Rectal smooth muscle tissue (tissue), 1 donor: ENCODE measurements at regions not wholly inside any gene's neighbourhood (a gene's known extent, or its start where the extent isn't known, plus 50 kb on each side); places are given as distances from the start of the nearest gene placed in this dataset.
"Not testable (repeated sequence)": the region's sequence is repeated elsewhere in the genome, so short reads cannot be mapped to it uniquely, and the experiment has no call there.

Experiments
- H3K27ac ChIP-seq: one replicate; pipeline ENCODE4 v1.7.0; 2013; ENCODE audit warnings: low read depth, low read length, inconsistent platforms
- H3K27me3 ChIP-seq: one replicate; pipeline ENCODE4 v1.7.0; 2013; ENCODE audit warnings: low read length; ENCODE audit not compliant: control insufficient read depth, insufficient read depth
- H3K36me3 ChIP-seq: one replicate; pipeline ENCODE4 v1.7.0; 2013; ENCODE audit warnings: low read length; ENCODE audit not compliant: control insufficient read depth, insufficient read depth
- H3K4me1 ChIP-seq: one replicate; pipeline ENCODE4 v1.7.0; 2013; ENCODE audit warnings: low read length; ENCODE audit not compliant: control insufficient read depth, insufficient read depth
- H3K4me3 ChIP-seq: one replicate; pipeline ENCODE4 v1.7.0; 2013; ENCODE audit warnings: low read length
- H3K9ac ChIP-seq: one replicate; pipeline ENCODE4 v1.7.0; 2013; ENCODE audit warnings: low read length

- H3K4me1 ChIP-seq, result no peaks in the 10 kb centered on the region
- H3K9ac ChIP-seq, result no peak overlapping the region
- no peaks in the 10 kb centered on the region for H3K27me3 ChIP-seq
- no peak overlapping the region for H3K27ac ChIP-seq
- H3K36me3 ChIP-seq, result no peaks in the 10 kb centered on the region
- no peak overlapping the region for H3K4me3 ChIP-seq
These were observed 981.4 kb downstream of the FSCB start for GRCh38 chr14:43525658-43526057.

GRCh38 chr14:43522901-43523300 lies 984.2 kb downstream of the FSCB start:
- Histone ChIP-seq H3K27ac (no peak overlapping the region), H3K9ac (no peak overlapping the region), H3K27me3 (no peaks in the 10 kb centered on the region), H3K4me3 (no peak overlapping the region), H3K36me3 (no peaks in the 10 kb centered on the region), H3K4me1 (no peaks in the 10 kb centered on the region)

DNA sequence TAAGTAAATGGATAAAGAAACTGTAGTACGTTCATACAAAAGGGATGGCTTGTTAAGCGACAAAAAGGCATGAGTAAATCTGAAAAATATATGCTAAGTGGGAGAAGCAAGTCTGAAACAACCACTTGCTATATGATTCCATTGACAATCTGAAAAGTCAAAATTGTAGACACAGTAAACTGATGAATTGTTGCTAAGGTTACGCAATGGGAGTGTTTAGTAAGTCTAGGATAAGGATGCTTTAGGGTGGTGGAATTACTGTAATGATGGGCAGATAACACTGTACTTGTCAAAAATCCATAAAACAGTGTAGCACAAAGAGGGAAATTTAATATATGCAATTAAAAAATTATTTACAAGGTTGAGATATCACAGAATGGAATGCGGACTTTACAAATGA lies 984.9 kb downstream of the FSCB start:
- H3K36me3 ChIP-seq, result no peaks in the 10 kb centered on the region
- H3K27me3 ChIP-seq, result no peaks in the 10 kb centered on the region
- H3K9ac ChIP-seq, result no peak overlapping the region
- H3K4me3 ChIP-seq, result no peak overlapping the region
- no peaks in the 10 kb centered on the region for H3K4me1 ChIP-seq
- no peak overlapping the region for H3K27ac ChIP-seq

DNA sequence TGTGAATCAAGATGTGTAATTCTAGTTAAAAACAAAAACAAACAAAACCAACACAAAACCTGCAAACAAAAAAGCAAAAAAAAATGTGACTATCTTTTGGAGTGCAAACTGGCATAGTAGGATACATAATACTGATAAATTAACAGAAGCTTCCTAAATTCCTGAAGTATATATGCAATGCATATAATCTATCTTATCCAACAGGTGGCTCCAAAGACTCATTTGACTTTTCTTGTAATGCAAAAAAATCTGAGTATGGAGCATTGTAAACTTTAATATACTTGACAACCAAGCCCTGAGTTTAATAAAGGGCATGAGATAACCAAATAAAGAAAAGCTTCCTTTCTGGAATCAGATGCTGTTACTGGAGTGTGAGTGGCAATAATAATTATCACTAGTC lies 1003.6 kb downstream of the FSCB start:
- Histone ChIP-seq H3K27ac (no peak overlapping the region), H3K4me3 (no peak overlapping the region), H3K27me3 (no peaks in the 10 kb centered on the region), H3K9ac (no peak overlapping the region), H3K36me3 (no peaks in the 10 kb centered on the region), H3K4me1 (no peaks in the 10 kb centered on the region)

DNA sequence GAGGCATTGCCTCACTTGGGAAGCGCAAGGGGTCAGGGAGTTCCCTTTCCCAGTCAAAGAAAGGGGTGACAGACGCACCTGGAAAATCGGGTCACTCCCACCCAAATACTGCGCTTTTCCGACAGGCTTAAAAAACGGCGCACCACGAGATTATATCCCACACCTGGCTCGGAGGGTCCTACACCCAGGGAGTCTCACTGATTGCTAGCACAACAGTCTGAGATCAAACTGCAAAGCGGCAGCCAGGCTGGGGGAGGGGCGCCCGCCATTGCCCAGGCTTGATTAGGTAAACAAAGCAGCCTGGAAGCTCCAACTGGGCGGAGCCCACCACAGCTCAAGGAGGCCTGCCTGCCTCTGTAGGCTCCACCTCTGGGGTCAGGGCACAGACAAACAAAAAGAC lies 1014.7 kb downstream of the FSCB start:
- H3K27me3 ChIP-seq, H3K9ac ChIP-seq, H3K36me3 ChIP-seq, H3K27ac ChIP-seq, H3K4me3 ChIP-seq, H3K4me1 ChIP-seq: not testable (repeated sequence)

DNA sequence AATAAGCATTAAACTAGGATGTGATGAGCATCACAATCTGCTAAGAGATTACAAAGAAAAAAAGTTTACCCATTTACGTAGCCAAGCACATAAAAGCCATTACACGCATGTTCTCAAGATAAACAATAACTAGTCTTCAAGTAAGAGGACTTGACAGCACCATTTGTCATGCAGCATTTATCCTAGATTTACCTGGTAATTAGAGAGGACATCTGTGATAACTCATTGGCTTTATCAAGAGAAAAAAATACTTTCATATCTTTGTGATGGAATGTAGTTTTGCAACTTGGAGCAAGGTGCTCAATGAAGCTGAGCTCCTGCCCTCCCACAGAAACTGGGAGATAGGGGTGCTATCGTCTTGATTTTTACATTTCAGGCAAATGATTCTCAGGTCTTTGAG lies 1023.7 kb downstream of the FSCB start:
- Histone ChIP-seq H3K4me3 (no peak overlapping the region), H3K27ac (no peak overlapping the region), H3K36me3 (no peaks in the 10 kb centered on the region), H3K4me1 (no peaks in the 10 kb centered on the region), H3K27me3 (no peaks in the 10 kb centered on the region), H3K9ac (no peak overlapping the region)

GRCh38 chr14:43481864-43482263 lies 1025.2 kb downstream of the FSCB start:
- Histone ChIP-seq H3K36me3 (no peaks in the 10 kb centered on the region), H3K9ac (no peak overlapping the region), H3K27ac (no peak overlapping the region), H3K4me1 (no peaks in the 10 kb centered on the region), H3K4me3 (no peak overlapping the region), H3K27me3 (no peaks in the 10 kb centered on the region)

DNA sequence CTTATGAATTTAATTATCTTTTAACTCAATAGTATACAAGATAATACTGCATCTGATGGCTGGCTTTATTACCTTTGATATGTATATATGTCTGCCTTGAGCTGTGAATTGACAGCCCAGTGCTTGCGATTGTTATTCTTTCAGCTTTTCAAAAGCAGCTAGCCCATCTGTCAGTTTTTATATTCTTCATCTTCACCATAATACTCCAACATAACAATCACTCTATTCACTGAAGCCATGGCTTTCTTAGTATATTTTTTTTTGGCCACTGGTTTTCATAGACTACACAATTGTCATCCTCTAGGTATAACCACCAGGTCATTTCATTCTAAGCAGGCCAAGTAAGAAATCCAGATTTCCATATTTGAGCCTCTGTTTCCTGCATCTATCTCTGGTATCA lies 1026.1 kb downstream of the FSCB start:
- Histone ChIP-seq H3K9ac (no peak overlapping the region), H3K27me3 (no peaks in the 10 kb centered on the region), H3K36me3 (no peaks in the 10 kb centered on the region), H3K27ac (no peak overlapping the region), H3K4me1 (no peaks in the 10 kb centered on the region), H3K4me3 (no peak overlapping the region)

GRCh38 chr14:43479596-43480195 lies 1027.4 kb downstream of the FSCB start:
- H3K27me3 ChIP-seq, result no peaks in the 10 kb centered on the region
- H3K4me1 ChIP-seq, result no peaks in the 10 kb centered on the region

GRCh38 chr14:43476822-43477221 lies 1030.3 kb downstream of the FSCB start:
- no peak overlapping the region for H3K27ac ChIP-seq
- H3K4me1 ChIP-seq, result no peaks in the 10 kb centered on the region
- no peak overlapping the region for H3K4me3 ChIP-seq
- no peaks in the 10 kb centered on the region for H3K27me3 ChIP-seq
- no peak overlapping the region for H3K9ac ChIP-seq
- no peaks in the 10 kb centered on the region for H3K36me3 ChIP-seq

More at GRCh38 chr14:43479596-43480195, 1027.4 kb downstream of the FSCB start:
- no peaks in the 10 kb centered on the region for H3K36me3 ChIP-seq
- H3K27ac ChIP-seq, result no peak overlapping the region
- no peak overlapping the region for H3K9ac ChIP-seq
- no peak overlapping the region for H3K4me3 ChIP-seq

DNA sequence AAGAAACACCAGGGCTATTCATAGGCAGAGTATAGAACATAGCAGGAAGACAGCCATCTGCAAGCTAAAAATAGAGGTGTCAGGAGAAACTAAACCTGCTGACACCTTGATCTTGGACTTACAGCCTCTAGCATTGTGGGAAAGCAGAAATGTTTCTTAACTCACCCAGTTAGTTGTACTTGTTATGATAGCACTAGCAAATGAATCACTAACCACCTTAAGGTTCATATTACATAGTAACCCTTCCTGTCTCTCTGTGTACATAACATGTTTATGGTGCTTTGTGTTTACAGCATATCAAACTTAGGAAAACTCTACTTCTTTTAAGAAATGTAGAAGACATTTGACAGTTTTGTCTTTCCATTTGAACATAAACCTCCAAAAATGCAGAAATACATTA lies 1031.3 kb downstream of the FSCB start:
- Histone ChIP-seq H3K9ac (no peak overlapping the region), H3K4me3 (no peak overlapping the region), H3K27ac (no peak overlapping the region), H3K36me3 (no peaks in the 10 kb centered on the region), H3K4me1 (no peaks in the 10 kb centered on the region), H3K27me3 (no peaks in the 10 kb centered on the region)

DNA sequence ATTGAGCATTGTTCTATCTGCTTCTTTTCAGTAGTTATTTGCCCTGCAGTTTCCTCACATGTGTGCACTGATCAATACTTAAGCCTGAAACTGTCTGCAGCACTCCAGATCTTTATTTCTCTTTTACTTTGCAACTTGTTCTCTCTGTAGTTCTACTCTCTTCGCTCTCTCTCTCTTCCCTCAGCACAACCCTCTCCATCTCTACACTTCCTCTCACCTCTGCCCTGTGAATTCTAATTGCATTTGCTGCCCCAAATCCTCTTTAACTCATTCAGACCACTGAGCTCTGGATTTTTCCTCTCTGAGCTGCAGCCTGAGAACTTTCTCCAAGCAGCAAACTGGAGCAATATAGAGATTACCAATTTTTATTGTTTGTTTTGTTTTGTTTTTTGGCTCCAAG lies 1035.5 kb downstream of the FSCB start:
- no peaks in the 10 kb centered on the region for H3K36me3 ChIP-seq
- H3K4me3 ChIP-seq, result no peak overlapping the region
- H3K27ac ChIP-seq, result no peak overlapping the region
- H3K9ac ChIP-seq, result no peak overlapping the region
- H3K27me3 ChIP-seq, result no peaks in the 10 kb centered on the region
- H3K4me1 ChIP-seq, result no peaks in the 10 kb centered on the region

- Histone ChIP-seq H3K27ac (no peak overlapping the region), H3K36me3 (no peaks in the 10 kb centered on the region), H3K27me3 (no peaks in the 10 kb centered on the region), H3K4me1 (no peaks in the 10 kb centered on the region), H3K9ac (no peak overlapping the region), H3K4me3 (no peak overlapping the region)
These were observed 1042.1 kb downstream of the FSCB start for GRCh38 chr14:43464968-43465367.
